G401.6 (cell line): ENCODE measurements at regions not wholly inside any gene's neighbourhood (a gene's known extent, or its start where the extent isn't known, plus 50 kb on each side); places are given as distances from the start of the nearest gene placed in this dataset.

Source experiments
- FAIRE-seq: peaks from 2 replicates; lab custom pipeline; 2012; peaks lifted over from hg19 to GRCh38; lab: Jason Lieb, UNC

DNA sequence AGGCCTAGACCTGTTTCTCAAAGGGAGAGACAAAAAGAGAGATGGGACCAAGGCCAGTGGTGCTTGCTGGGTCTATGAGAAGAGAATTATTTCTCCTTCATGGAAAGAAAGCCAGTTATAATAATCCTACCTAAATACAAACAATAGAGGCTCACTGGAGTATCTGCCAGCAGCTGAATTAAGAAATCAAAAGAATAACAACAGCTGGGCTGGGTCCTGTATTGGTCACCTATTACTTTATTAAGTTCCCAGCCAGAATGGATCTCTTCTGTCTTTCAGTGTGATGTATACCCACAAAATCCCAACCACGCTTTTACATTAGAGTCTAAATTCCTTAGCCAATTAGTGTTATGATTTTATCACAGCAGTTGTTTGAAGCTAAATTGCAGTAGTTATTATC, 297.8 kb upstream of the DACH1 start:
- FAIRE-seq, result no peak

DNA sequence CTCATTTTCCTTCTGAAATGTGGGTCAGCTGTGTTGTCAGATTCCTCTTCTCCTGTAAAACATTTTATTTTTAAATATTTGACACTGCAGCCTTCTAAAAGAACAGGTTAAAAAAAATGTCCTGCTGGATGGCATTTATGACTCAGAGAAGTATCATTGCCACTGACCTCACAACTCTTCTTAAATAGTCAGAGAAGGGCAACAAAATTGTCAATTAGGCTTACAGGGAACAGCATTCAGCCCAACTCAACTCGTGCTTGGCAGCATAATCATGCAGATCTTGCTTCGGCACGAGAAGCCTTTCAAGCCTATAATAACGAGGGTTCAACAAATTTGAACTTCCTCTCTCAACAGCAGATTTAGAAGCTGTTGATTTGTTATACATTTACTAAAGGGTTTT, 296.7 kb upstream of the DACH1 start:
- FAIRE-seq, result no peak

GRCh38 chr13:72160977-72161376, 294.0 kb upstream of the DACH1 start:
- no peak for FAIRE-seq

- FAIRE-seq, result no peak
Observed at GRCh38 chr13:72156760-72157159, 289.8 kb upstream of the DACH1 start.

DNA sequence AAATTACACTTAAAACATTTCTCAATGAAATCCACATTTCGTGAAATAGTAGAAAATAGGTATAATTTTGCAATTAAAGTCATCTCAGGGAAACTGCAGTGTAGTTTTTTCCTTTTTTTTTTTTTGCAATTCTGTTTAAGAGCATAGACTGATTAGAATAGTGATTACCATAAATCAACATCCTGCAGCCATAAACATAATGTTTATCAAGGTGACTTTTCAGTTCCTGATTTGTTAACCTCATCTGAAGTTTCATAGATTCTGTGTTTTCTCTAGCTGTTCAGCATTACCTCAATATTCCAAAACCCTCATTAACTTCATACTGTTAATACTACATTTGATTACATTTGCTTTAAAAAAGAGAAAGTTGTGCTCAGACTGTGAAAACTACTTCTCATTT, 286.3 kb upstream of the DACH1 start:
- no peak for FAIRE-seq

- FAIRE-seq, result no peak
Observed at GRCh38 chr13:72151241-72151640, 284.2 kb upstream of the DACH1 start.

DNA sequence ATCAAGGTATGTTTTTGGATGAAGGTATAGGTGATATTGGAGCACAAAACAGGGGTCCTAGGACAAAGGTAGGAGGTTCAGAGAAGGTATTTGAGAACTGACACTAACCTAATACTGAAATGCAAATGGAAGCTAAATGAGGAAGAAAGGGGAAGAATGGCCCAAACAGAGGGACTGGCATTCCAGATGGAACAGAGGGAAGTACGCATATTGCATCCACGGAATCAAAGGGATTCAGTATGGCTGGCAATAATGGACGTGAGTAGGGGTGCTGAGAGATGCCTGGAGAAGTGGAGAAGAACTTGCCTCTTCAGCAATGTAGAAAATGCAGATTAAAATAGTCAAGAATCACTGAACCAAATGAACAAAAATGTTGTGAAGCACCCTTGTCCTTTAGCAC, 283.5 kb upstream of the DACH1 start:
- FAIRE-seq, result no peak

DNA sequence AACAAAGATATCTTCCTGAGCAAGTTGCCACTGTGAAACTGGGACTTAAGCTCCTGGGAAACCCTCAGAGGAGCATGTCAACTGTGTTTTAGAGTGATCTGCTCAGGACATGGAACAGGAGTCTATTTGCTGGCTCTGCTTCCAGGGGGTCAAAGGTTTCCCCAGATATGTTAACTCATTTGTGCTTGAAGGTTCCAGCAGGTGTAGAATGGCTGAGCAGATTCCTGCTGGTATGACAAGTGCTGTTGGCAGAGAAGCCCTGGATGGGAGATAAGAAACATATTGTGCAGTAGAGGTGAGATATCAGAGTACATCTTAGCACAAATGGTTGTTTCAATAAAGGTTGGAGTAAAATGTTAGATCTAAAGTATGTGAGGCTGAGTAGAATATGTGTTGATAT, 282.7 kb upstream of the DACH1 start:
- no peak for FAIRE-seq

DNA sequence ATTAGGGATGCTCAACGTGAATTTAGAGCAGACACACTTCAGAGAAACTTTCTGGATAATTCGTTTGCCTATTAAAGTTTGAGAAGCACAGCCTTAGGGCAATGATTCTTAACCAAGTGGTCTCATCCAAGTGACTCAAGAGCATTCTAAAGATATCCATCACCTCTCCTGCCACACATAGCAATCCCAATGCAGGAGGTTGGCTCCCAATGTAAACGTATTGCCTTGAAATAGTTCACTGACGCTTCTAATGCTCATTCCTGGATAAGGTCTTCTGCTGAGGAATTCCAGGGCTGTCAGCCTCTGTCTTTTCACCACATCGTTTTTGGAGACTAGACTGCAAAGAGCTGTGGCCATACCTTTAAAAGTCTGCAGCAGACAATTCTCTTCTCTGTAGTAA, 279.8 kb upstream of the DACH1 start:
- no peak for FAIRE-seq

DNA sequence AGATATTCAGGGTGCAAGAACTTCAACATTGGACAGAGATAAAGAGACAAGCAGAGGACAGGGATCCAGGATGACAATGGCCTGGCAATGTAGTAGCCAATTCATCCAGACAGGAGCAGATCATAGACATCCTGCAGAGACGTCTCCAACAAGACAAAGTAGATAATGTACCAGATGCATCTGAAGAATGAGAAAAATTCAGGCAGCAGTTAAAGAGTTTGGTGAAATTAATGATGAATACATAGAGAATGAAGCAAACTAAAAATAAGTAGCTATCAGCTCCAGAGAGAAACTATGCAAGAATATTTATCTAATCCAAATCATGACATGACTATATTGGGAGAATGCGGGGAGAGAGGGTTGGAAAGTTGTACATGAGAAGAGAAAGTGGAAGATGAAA, 278.4 kb upstream of the DACH1 start:
- FAIRE-seq, result no peak

GRCh38 chr13:72144636-72145035, 277.6 kb upstream of the DACH1 start:
- no peak for FAIRE-seq

- no peak for FAIRE-seq
Observed at GRCh38 chr13:72141855-72142519, 275.0 kb upstream of the DACH1 start.

DNA sequence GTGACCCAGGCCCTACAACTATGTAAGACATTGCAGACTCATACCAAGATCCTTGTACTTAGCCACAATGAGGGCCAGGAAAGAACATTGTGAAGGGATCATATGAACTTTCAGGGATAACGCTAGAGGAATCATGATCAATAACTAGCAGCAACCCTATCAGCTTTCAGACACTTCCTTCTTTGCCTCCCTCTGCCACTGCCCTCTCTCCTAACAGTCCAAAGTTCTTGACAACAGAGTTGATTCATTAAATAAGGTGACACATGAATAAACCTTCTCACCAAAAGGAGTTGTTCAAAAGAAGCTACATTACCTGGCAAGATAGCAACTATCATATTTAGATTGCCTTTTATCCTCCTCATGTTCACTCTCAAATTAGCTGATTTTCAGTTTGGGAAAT, 272.2 kb upstream of the DACH1 start:
- no peak for FAIRE-seq

DNA sequence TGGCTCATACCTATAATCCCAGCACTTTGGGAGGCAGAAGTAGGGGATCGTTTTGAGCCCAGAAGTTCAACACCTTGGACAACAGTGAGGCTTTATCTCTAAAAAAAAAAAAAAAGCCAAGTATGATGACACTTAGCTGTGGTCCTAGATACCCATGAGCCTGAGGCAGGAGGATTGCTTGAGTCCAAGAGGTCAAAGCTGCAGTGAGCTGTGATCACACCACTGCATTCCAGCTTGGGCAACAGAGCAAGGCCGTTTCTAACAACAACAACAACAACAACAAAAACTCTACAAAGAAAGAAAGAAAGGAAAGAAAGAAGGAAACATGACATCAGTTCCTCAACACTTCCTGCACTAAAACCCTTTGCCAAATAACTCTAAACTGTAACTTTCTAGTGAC, 265.1 kb upstream of the DACH1 start:
- FAIRE-seq, result no peak

DNA sequence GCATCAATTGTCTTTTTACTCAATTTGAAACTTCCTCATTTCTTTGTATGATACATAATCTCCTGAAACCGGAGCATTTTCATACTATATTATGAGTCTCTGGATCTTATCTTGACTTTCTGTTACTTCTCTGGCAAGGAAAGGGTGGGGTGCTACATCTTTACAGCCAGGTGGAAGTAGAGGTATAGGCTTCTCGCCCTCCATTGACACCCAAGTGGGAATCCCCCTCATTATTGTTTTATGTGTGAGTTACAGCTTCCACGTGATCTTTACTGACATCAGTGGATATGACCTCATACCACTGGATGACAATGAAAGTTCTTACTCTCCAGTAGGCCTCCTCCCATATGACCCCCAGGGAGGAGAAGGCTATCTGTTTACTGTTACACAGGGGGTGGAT, 262.1 kb upstream of the DACH1 start:
- FAIRE-seq, result no peak

GRCh38 chr13:72127031-72127430, 260.0 kb upstream of the DACH1 start:
- FAIRE-seq, result no peak

DNA sequence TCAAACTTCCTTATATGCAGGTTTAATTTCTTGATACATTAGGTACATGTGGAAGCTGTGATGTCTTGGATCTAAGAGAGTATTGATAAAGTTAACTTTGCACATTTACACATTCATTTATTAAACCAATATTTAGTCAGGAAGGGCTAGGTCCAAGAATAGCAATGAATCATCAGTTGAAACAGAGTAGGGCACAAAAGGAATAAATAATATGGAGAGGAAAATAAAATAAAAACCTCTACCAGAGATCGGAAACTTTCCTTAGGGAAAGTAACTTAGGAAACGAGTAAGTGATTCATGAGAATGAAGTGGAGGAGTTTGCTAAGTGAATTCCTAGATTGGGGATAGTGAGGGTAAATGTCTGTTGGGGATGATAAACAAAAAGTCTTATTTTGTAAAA, 259.4 kb upstream of the DACH1 start:
- no peak for FAIRE-seq

GRCh38 chr13:72125561-72125960, 258.6 kb upstream of the DACH1 start:
- FAIRE-seq, result no peak

- FAIRE-seq, result no peak
Observed at GRCh38 chr13:72122661-72123255, 255.8 kb upstream of the DACH1 start.

- no peak for FAIRE-seq
Observed at GRCh38 chr13:72121466-72121865, 254.5 kb upstream of the DACH1 start.

DNA sequence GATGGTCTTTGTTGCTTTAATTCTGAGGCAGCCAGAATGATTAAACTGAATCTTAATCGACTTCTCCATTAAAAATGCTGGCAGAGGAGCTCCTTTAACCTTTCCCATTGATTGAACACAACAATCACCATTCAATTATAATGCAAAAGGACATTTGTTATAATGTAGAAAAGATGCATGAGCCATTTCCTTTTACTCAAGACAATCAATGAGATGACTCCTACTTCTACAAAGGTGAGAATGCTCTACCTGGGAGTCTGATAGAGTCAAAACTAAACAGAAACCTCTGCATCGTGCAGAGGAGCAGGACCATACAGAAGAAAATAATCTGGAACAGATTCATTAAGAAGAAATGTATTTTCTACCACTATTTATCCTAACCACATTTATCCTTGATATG, 253.6 kb upstream of the DACH1 start:
- FAIRE-seq, result no peak

- no peak for FAIRE-seq
Observed at GRCh38 chr13:72113931-72114330, 246.9 kb upstream of the DACH1 start.

GRCh38 chr13:72113076-72113475, 246.1 kb upstream of the DACH1 start:
- no peak for FAIRE-seq

- no peak for FAIRE-seq
Observed at GRCh38 chr13:72112216-72112615, 245.2 kb upstream of the DACH1 start.

- no peak for FAIRE-seq
Observed at GRCh38 chr13:72109863-72110262, 242.9 kb upstream of the DACH1 start.
